Thyroid gland (tissue), 4 donors: ENCODE measurements at regions not wholly inside any gene's neighbourhood (a gene's known extent, or its start where the extent isn't known, plus 50 kb on each side); places are given as distances from the start of the nearest gene placed in this dataset.

Experiments
- POLR2A ChIP-seq, 2 donors: fragments of 450-650 bp; IDR thresholded peaks; one replicate each; pipeline ENCODE4 v1.6.1; 2017; ENCODE audit warnings: antibody characterized with exemption in 2 of 2, mild to moderate bottlenecking in 2 of 2, moderate library complexity in 1 of 2
- TF ChIP-seq, protein P1 (sequence below), 6 experiments: fragments of 200-600 bp in 3 of 6; fragments of 450-650 bp in 3 of 6; sonication (generic) in 3 of 6; IDR thresholded peaks; one replicate each; pipeline ENCODE4 v1.5.1; 2016 to 2019; ENCODE audit warnings: antibody characterized with exemption in 6 of 6, mild to moderate bottlenecking in 2 of 6, inconsistent platforms in 1 of 6, moderate library complexity in 1 of 6

DNA sequence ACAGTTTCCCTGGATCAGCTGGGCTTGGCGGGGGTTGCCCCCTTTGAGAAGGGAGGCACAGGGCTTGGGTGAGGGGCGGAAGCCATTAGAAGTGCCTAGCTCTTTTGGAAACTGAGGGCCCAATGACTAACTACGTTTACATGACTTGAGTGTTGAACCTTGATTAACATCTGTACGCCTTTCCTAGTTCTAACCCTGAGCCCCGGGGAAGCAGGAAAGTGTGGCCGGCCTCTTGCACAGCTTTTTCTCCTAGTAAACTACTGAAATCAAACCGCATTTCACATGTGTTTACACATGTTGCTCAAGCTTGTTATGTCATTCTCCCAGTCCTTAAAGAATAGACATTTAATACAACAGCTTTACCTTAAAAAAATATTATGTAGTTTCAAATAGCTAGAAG, 1356.4 kb upstream of the TMEM132C start:
- TF ChIP-seq POLR2A (IDR thresholded peaks at IDR 0.05): no peak
- TF ChIP-seq, protein P1, sequence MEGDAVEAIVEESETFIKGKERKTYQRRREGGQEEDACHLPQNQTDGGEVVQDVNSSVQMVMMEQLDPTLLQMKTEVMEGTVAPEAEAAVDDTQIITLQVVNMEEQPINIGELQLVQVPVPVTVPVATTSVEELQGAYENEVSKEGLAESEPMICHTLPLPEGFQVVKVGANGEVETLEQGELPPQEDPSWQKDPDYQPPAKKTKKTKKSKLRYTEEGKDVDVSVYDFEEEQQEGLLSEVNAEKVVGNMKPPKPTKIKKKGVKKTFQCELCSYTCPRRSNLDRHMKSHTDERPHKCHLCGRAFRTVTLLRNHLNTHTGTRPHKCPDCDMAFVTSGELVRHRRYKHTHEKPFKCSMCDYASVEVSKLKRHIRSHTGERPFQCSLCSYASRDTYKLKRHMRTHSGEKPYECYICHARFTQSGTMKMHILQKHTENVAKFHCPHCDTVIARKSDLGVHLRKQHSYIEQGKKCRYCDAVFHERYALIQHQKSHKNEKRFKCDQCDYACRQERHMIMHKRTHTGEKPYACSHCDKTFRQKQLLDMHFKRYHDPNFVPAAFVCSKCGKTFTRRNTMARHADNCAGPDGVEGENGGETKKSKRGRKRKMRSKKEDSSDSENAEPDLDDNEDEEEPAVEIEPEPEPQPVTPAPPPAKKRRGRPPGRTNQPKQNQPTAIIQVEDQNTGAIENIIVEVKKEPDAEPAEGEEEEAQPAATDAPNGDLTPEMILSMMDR (IDR thresholded peaks at IDR 0.05): no peak
